ENCODE measurements at regions not wholly inside any gene's neighbourhood (a gene's known extent, or its start where the extent isn't known, plus 50 kb on each side); places are given as distances from the start of the nearest gene placed in this dataset.

DNA sequence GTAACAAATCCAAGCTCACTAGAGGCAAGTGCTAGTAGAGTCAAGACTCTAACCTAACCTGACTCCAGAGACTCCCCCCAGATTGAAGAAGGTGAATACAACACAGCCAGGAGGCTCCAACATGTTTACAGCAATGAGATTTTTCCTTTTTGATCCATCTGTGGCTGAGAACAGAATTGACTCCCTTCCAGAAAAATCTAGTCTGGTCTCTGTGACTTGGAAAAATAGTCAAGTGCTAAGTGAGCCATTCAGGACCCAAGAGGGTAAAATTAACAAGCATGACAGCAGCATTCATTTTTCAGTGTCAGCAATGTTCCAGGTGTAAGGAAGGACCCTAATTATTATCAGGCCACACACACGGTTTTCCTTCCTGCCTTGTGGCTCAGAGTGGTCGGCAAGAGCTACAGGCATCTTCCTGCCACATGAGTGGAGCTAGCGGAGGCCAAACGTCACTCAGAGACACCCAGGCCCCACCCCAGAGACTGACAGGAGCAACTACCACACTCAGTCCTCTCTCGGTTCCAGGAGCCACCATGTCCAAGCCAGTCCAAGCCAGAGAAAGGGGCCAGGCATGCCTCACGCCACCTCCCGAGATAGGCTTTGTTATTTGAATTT is 395.1 kb downstream of the FOXO1 start:
- peak in 2 of 3 donors; percentile 90 to 97 for DNase-seq (ENCODE audit: low read depth in 2 of 3, low spot score in 2 of 3)

DNA sequence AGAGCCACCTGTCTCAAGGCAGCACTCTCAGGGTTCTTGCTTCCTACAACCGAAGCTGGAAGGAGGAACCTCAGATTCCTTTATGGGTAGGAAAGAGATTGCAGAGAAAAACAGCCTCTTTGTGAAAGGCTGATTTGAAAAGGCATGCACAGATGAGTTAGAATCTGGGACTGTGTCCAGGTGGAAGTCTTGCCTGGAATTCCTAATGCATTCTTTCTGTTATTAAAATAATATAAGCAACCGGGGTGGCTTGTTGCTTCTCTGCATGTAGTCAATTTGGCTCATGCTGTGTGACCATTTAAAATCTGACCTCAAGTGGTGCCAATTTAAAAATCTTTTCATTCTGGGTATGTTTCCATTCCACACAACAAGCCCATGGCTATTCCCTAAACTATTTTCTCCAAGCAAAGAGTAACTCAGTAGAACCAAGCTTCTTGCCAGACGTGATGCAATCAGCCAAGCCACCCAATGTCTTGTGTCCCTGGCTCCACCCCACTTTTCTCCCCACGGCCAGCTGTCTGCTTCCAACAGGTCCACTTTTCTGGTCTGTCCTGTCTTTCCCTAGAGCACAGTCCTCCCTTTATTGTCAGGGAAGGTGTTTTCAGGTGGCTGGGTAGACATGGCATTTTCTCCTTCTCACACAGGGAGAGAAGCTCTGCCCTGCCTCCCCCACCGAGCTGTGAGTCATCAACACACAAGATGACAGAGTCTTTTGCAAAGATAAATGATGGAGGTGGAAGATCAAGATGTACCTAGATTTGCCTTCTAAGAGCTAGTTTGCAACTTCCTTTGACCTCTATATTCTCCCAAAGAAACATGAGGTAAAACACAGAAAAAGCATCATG is 394.3 kb downstream of the FOXO1 start:
- peak in 2 of 3 donors; percentile 21 to 37 for DNase-seq (ENCODE audit: low read depth in 2 of 3, low spot score in 2 of 3)

DNA sequence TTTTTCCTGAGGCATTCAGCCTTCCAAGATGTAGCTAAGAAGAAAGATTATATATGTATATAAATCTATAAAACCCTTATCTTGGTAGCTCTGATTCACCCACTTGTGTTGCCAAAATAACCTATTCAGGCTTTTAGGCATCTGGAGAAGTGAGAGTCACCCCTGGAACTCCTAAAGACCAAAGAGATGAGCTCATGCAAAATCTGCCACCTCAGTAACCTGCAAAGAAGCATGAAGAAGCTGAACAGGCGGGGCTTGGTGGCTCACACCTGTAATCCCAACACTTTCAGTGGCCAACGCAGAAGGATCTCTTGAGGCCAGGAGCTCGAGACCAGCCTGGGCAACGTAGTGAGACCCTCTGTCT is 393.7 kb downstream of the FOXO1 start:
- DNase-seq (ENCODE audit: low read depth in 2 of 3, low spot score in 2 of 3): no peak

DNA sequence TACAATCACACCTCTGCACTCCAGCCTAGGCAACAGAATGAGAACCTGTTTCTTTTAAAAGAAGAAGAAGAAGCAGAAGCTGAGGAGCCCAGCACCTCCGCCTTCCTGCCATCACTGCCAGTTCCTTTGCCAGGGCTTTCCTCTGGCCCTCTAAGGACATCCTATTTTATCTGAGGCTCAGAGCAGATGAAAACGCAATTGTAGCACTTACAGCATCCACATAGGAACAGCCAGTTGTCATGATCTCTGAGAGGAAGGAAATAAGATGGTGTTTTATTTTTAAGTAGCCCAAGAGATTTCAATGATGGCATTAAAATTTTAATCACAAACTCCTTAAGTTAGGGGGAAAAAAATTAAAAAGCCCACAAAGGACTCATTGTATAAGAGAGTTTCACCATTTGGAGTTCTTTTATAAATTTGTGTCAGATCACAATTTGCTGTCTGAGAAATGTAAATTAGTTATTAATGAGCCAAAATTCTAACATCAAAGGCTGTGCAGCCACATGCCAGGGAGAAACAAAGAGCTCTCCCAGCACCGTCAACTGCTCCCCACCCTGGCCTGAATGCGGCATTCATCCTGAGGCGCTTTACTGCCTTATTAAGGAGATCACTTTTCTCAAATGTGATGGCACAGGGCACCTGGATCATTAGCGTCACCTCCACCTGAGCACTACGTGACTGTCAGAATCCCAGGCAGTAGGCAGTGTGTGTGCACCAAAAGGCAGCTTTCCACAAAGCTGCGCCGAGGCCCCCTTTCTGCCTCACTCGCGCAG is 393.0 kb downstream of the FOXO1 start:
- peak in 1 of 3 donors; percentile 26 for DNase-seq (ENCODE audit: low read depth in 2 of 3, low spot score in 2 of 3)

DNA sequence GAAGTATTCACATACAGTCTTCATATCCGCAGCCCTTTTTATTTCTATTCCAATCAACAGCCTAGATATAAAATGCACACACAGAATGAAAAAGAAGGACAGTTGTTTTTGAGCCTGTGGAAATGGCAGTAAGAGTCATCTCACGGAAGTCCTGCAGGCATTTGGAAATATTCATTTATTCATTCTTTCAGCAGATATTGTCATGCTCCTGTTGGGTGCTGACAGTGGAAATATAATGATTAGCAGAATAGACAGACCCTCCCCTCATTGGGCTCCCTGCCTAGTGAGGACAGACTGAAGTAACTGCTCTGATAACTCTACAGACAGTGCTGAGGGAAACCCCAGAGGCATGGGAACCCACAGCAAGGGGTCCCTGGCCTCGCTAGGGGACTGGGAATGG is 392.3 kb downstream of the FOXO1 start:
- no peak for DNase-seq (ENCODE audit: low read depth in 2 of 3, low spot score in 2 of 3)

DNA sequence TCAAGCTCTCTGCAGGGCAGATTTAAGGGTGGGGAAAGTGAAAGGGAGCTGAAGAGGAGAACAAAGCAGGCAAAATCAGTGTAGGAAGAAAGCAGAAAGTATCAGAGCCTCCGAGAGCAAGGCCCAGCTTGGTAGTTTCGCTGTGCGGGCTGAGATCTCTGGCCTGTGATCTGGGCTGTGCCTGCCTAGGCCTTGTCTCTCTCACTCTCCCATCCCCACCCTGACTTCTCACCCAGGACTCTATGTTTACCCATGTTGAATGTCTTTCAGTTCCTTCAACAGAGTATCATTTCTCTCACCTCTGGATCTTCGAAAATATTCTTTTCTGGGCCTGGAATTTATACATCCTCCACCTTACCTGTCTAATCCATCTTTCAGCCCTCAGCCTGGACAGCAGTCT is 391.3 kb downstream of the FOXO1 start:
- no peak for DNase-seq (ENCODE audit: low read depth in 2 of 3, low spot score in 2 of 3)

DNA sequence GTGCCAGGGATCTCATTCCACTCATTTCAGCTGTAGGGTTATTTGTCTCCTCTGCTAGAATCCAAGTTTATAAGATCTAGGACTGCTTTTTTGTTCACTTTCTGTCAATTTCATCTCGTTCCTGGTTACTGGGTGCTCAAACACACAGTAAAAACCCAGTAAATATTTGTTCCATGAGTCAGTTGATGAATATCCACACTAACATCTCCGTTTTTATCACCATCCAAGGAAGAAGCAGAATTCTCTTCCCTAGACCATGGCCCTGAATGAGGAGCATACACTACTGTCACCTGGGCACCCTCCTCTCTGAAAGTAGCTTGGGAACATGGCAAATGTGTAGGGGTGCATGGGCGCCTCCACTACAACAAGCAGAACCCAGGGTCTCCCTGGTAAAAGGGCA is 390.8 kb downstream of the FOXO1 start:
- DNase-seq (ENCODE audit: low read depth in 2 of 3, low spot score in 2 of 3): no peak

DNA sequence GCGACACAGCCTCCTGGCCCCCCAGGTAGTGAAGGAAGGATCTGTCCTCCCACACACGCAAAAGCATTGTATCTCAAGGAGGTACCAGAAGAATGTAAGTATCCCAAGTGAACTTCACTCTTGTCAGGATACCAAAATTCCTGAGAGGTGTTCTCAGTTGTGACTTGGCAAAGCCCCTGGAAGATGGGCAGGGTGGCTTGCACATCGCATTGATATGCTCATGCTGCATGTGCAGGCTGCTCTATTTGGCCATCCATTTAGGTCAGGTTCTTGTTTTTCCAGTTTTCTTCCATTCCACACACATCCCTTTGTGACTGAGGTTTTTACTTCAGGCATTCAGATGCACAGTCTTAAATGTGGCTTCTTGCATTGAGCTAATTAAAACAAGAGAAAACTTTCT is 382.8 kb downstream of the FOXO1 start:
- no peak for DNase-seq (ENCODE audit: low read depth in 2 of 3, low spot score in 2 of 3)

DNA sequence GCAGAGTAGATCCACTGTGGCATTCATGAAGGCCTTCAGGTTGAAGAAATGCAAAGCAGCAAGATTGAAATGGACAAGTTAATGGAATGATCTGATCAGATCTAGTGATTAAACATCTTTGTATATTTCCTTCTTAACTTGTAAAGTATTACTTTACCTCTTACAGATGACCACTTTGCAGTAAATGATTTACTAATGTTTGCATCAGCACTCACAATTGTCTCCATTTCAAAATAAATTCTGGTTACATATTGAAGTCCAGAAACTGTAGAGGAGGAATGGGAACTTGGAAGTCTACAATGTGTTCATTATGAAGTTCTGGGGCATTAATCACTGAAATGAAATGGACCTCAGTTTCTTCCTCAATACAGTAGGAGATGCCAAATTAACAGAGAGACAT is 380.8 kb downstream of the FOXO1 start:
- DNase-seq (ENCODE audit: low read depth in 2 of 3, low spot score in 2 of 3): no peak

DNA sequence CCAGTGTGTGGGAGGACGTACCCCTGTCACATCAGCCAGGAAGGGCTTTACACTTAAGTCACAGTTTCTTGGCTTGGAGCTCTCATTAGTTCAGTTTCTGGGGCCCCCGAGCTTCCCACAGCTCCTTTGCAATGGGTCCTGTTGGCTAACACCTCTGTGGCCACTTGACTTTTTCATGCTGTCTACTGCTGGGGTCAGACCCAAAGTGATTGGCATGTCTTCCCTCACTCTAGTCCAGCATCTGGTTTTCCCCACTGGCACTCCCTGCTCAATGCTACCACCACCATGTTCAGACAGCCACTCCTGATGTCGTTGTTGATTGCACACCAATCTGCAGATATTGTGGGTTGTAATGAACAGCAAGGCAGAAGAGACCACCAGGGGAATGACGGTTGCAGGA is 379.0 kb downstream of the FOXO1 start:
- no peak for DNase-seq (ENCODE audit: low read depth in 2 of 3, low spot score in 2 of 3)

DNA sequence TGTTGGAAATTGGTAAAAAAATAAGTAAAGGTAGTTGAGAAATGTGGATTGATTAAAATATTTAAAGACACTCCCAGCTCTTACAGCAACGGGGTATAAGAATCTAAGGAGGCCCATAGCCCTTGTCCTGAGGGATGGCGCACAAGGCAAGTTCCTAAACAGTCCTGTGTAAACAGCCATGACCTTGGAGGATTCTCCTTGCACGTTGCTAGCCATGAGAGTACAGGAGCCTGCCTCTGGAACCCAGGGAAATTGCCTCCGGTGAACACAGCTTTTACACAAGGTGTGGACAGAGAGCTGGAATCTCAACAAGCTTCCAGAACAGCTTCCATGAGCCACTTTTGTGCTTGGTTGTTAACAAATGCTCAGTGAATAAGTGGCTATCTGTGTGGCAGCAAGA is 378.2 kb downstream of the FOXO1 start:
- DNase-seq (ENCODE audit: low read depth in 2 of 3, low spot score in 2 of 3): no peak

DNA sequence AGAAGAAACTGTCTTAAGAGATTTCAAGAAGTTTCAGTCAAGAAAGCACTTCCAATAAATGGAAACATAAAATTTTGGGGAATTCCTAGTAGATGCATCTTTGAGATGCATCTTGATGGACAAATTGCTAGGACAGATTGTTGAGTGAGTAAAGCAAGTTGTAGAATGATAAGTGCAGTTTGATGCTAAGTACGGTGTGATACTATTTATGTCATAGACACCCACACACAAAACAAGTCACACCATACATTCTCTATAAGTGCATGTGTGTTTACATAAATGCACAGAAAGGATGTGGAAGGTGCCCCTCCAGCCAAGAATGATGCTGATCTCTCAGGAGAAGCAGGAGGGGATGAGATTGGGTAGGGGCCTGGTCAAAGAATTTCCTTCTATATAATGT is 375.7 kb downstream of the FOXO1 start:
- no peak for DNase-seq (ENCODE audit: low read depth in 2 of 3, low spot score in 2 of 3)

DNA sequence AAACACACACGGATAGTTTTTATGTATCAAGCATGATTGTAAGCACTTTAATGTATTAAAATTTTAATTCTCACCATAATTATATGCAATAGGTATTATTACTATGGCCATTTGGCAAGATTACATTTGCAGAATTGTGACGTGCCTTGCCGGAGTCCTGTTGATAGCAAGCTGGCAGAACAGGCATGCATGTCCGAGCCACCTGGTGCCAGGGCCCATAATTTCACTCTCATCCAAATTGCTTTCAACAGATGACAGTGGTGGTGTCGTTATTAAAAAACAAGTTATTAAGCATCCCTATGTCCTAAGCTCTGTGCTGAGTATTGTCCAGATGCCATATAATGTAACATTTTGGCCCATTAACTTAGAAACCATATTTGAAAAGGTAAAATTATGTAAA is 374.3 kb downstream of the FOXO1 start:
- DNase-seq (ENCODE audit: low read depth in 2 of 3, low spot score in 2 of 3): no peak

DNA sequence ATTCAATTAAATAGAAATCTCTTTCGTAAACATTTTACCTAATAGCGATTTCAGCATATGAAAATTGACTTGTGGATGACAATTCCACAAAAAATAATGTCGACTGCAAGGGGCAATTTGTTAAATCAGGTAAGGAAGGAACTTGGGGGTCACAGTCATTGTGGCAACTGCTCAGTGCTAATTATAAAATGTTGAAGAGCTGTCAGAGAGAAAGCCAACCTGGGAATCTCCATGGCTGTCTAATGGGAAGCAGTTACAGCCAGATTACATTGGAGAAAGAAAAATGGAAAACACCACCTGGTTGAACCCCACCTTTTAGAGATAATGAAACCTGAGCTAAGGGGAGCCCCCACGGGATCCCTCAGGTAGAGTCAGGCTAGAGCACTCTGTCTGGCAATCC is 373.9 kb downstream of the FOXO1 start:
- no peak for DNase-seq (ENCODE audit: low read depth in 2 of 3, low spot score in 2 of 3)

DNA sequence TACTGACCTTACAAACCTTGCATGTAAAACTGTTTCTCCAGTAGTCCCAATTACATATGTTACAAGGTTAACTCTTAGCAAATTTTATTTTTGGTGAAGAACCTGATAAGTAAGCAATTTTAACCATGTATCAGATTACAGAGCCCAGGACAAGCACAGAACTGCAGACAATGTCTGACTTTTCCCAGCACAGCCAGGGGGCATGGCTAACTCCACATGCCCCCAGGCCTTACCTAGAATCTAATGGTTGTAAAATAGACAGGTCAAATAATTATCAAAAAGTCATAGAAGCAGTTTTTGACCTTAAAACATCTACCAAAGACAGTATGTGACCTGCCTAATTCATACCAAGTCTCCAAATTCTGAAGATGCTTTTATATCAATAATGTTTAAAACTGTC is 364.1 kb downstream of the FOXO1 start:
- no peak for DNase-seq (ENCODE audit: low read depth in 2 of 3, low spot score in 2 of 3)

DNA sequence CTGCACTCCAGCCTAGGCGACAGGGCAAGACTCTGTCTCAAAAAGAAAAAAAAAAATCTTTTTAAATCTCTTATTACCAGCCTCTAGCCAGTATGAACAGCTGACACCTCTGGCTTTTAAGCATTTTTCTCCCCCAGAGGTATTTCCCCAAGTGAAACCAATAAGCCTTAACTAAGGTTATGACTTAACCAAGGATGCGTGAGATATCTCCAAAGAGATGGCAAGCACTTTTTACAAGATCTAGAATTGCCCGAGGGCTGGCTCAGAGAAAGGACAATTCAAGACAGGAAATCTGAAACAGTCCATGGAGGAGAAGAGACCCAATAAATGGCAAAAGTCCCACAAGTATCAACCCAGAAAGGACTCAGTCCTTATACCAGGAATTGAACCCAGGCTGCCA is 362.1 kb downstream of the FOXO1 start:
- no peak for DNase-seq (ENCODE audit: low read depth in 2 of 3, low spot score in 2 of 3)

DNA sequence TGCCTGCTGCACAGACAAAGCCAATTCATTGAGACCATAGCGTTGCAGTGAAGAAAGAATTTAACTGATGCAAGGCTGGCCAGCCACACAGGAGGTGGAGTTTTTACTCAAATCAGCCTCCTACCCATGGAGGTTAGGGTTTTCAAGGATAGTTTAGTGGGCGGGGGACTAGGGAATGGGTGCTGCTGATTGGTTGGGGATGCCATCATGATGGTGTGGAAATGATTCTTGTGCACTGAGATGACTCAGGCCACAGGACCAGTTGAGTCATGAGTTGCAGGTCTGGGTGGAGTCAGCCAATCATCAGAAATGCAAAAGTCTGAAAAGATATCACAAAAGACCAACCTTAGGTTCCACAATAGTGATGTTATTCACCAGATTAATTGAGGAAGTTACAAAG is 359.6 kb downstream of the FOXO1 start:
- DNase-seq (ENCODE audit: low read depth in 2 of 3, low spot score in 2 of 3): no peak

DNA sequence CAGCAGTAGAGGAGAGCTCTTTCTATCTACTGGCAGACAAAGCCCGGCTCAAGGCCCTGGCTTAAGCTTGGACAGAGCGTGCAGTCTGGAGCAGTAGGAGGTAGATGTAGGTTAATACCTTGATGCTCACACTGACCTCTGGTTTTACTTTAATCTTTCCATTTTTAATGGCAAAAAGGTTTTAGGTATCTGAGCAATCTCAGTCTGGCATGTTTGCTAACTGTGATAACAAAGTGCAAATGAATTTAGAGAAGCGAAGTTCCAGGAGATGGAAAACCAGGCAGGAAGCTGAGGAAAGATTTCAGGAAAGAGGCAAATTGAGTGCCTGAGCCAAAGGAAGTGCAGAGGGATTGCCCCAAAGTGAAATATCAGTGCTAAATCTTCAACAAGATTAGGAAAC is 356.6 kb downstream of the FOXO1 start:
- no peak for DNase-seq (ENCODE audit: low read depth in 2 of 3, low spot score in 2 of 3)

DNA sequence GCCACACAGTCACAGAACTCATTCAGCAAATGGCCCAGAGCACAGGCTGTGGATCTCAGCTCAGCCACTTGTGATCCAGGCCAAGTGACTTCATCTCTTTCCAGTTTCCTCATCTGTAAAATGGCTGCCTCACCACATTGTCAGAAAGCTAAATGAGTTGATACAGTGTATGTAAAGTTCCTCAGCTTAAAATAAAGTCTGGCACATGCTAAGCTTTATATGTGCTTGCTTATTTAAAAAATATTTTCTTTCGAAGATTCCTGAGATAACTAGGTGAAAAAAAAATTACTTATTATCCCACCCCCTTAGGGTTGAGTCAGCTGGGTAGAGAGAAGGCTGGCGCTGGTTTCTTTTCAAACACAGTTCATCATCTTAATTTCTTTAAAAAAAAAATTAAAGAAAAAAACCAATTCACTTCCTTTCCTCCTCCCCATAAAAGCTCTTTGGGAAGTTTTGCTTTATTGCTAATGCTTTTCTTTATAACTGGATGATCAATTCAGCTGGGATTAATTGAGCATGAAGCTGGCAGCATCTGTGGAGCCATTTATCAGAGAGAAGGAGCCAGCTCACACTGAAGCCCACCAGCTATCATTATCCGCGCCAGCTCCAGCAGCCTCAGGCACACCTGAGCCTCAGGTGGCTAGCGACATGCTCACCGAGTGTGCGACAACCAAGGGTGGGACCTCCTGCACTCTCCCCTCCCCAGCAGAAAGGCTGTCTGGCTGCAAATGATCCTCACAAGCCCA is 354.9 kb downstream of the FOXO1 start:
- DNase-seq (ENCODE audit: low read depth in 2 of 3, low spot score in 2 of 3): no peak

DNA sequence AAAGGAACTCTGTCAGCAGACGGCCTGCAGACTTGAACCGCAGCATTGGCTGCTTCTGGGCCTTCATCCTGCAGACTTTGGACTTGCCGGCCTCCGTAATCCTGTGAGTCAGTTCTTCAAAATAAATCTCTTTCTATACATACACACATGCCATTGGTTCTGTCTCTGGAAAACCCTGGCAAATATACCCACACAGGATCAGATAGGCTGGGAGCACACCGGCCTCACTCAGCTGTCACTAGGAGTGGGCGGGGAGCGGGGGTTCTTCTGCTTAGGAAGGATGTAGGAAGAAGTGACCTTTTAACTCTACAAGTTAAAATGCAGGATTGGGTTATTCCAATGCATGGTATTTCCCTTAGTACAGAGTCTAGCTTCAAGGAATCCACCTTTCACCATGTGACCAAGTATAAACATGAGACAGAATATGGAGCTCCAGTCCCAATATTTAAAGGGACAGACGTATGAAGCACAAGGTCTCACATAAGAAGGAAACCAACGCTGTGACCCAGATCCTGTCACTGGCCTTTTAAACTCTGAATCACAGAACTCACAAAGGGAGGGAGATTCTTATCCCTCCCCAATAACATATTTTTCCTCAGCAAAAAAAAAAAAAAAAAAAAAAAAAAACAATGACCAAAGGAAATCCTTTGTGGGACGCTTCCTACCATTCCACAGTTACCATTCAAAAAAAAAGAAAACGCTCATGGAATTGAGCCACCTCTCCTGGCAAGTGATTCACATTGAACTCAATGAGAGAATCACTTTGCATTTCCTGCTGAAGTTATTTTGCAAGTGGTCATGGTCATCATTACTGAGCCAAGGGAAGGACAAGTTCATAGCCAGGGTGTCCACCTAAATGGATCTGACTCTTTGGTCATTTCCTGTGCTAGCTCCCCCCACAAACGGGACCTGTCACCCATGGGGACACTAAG is 352.9 kb downstream of the FOXO1 start:
- DNase-seq (ENCODE audit: low read depth in 2 of 3, low spot score in 2 of 3): no peak
